ENCODE measurements at regions not wholly inside any gene's neighbourhood (a gene's known extent, or its start where the extent isn't known, plus 50 kb on each side); places are given as distances from the start of the nearest gene placed in this dataset.

DNA sequence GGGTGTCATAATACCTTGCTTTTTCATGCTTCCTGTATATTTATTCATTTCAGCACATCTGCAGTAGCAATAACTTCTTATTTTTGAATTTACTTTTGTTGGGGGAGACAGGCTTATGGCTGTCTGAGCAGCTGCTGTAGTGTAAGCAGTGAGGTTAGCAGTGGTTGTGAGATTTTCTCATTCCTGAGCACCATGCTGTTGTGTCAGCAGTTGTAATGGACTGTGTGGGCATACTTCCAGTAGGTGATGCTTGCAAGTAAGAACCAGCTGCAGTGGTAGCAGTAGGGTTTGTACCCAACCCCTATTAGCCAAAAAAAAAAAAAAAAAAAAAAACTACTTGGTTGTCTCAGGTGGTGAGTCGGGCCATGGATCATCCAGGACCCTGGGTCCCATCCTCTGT is 311.6 kb downstream of the NUF2 start:
- TF ChIP-seq FOXM1 (IDR thresholded peaks at IDR 0.05; ENCODE audit: borderline replicate concordance) (no peak), NFRKB (IDR thresholded peaks at IDR 0.05) (no peak), FOXK2 (IDR thresholded peaks at IDR 0.05) (no peak), BHLHE40 (IDR thresholded peaks at IDR 0.05; ENCODE audit: borderline replicate concordance) (no peak), CTBP1 (IDR thresholded peaks at IDR 0.05; ENCODE audit: borderline replicate concordance) (no peak), ZNF384 (IDR thresholded peaks at IDR 0.05) (no peak), ARNT (IDR thresholded peaks at IDR 0.05) (no peak), ELF4 (IDR thresholded peaks at IDR 0.05) (no peak), SP1 (IDR thresholded peaks at IDR 0.05) (no peak)
- TF ChIP-seq, protein P1, sequence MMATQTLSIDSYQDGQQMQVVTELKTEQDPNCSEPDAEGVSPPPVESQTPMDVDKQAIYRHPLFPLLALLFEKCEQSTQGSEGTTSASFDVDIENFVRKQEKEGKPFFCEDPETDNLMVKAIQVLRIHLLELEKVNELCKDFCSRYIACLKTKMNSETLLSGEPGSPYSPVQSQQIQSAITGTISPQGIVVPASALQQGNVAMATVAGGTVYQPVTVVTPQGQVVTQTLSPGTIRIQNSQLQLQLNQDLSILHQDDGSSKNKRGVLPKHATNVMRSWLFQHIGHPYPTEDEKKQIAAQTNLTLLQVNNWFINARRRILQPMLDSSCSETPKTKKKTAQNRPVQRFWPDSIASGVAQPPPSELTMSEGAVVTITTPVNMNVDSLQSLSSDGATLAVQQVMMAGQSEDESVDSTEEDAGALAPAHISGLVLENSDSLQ (IDR thresholded peaks at IDR 0.05) = no peak
